Activated CD4-positive, alpha-beta T cell treated with anti-CD3 and anti-CD28 coated beads, Interleukin-2, amount 10 ng/mL, durations not matched to agents 7 days and 5 days (primary cell): ENCODE measurements at regions not wholly inside any gene's neighbourhood (a gene's known extent, or its start where the extent isn't known, plus 50 kb on each side); places are given as distances from the start of the nearest gene placed in this dataset.

Experiments used
- CTCF ChIA-PET: fragments of 350-600 bp; sonication (Branson Sonifier 250); formaldehyde crosslinking; loops from one replicate; lab custom pipeline; 2021; ENCODE audit warnings: antibody characterized with exemption; lab: Charles Lee
- POLR2A ChIA-PET: fragments of 350-600 bp; sonication (Branson Sonifier 250); formaldehyde crosslinking; loops from one replicate; lab custom pipeline; 2021; ENCODE audit warnings: antibody characterized with exemption; lab: Charles Lee
- DNase-seq: peaks from one replicate; pipeline ENCODE4 v3.0.0-alpha.2; 2020
- H3K27ac Mint-ChIP-seq: one replicate; pipeline ENCODE4 v1.8.0; 2021; ENCODE audit warnings: mild to moderate bottlenecking, moderate library complexity, mixed read lengths
- H3K27me3 Mint-ChIP-seq: one replicate; pipeline ENCODE4 v1.8.0; 2021; ENCODE audit warnings: mixed read lengths
- H3K36me3 Mint-ChIP-seq: one replicate; pipeline ENCODE4 v1.8.0; 2021; ENCODE audit warnings: low read depth, mixed read lengths
- H3K4me1 Mint-ChIP-seq: one replicate; pipeline ENCODE4 v1.8.0; 2021; ENCODE audit warnings: mixed read lengths
- H3K4me3 Mint-ChIP-seq: one replicate; pipeline ENCODE4 v1.8.0; 2021; ENCODE audit warnings: mild to moderate bottlenecking, moderate library complexity, mixed read lengths
- H3K9me3 Mint-ChIP-seq: one replicate; pipeline ENCODE4 v1.8.0; 2021; ENCODE audit warnings: mixed read lengths

DNA sequence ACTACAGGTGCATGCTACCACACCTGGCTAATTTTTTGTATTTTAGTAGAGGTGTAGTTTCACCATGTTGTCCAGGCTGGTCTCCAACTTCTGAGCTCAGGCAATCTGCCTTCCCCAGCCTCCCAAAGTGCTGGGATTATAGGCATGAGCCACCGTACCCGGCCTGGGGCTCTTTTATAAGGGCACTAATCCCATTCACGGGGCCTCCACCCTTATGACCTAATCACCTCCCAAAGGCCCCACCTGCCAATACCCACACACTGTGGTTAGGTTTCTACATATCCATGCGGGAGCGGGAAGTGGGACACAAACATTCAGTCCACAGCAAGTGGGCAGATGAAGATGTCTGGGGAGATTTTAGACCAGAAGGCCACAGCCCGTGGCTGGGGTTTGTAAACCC is 164.7 kb upstream of the SH3BP4 start:
- H3K9me3 Mint-ChIP-seq, result peaks cover 14% of the 10 kb centered on the region
- ChIA-PET POLR2A (no interaction called here), CTCF (no interaction called here)
- H3K27ac Mint-ChIP-seq, result no peak overlapping the region
- H3K27me3 Mint-ChIP-seq, result peaks cover 8% of the 10 kb centered on the region
- no peak for DNase-seq
- no peaks in the 10 kb centered on the region for H3K36me3 Mint-ChIP-seq
- H3K4me3 Mint-ChIP-seq, result no peak overlapping the region
- no peaks in the 10 kb centered on the region for H3K4me1 Mint-ChIP-seq

DNA sequence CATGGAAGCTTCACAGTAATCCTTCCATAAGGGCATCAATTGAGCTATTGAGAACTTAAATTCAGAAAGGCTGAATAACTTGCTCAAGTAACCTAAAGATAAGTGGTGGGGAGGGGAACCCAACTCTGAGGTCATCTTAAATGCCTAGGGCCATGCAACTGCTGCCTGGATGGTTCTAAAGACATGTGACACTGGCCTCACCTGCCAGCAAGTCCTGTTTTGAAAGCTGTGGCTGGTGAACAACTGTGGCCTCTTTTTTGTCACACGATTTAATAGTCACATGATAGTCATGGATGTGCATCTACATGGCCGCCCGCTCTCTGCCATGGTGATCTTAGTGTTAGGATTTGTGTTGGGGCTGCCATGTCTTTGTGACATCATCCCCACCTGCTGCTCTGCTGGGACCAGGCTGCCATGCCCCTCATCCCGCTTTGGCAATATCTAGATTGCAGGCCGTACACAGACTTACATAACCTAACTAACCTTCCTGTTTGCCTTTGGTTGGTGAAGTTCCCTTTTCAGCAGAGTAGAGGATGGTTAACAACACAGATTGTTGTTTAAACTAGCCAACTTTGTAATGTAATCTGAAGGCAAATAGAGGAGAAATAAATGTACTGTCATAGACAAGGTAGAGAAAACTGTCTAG is 177.9 kb upstream of the SH3BP4 start:
- H3K9me3 Mint-ChIP-seq, result no peaks in the 10 kb centered on the region

DNA sequence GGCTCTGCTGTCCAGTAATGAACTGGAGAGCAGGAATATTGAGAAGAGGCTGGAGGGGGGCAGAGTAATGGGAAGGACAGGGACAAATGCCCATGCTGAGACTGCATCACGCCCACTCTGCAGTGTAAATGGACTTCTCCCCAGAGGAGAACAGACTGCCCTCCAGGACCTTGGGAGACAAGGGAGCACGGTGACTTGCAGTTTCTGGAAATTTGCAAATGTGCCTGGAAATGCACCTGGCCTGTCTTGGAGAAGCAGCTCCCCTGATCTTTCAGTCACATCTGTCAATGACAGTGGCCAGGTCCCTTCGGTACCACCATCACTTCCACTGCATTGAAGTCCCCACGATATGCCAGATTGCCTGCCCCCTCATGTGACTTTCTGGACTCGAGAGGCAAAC is 178.7 kb upstream of the SH3BP4 start:
- CTCF ChIA-PET, result no interaction called here
- H3K27me3 Mint-ChIP-seq, result peaks cover 5% of the 10 kb centered on the region
- no peaks in the 10 kb centered on the region for H3K36me3 Mint-ChIP-seq
- peaks cover 5% of the 10 kb centered on the region for H3K4me1 Mint-ChIP-seq
- H3K4me3 Mint-ChIP-seq, result no peak overlapping the region
- no peak for DNase-seq
- no peaks in the 10 kb centered on the region for H3K9me3 Mint-ChIP-seq
- no peak overlapping the region for H3K27ac Mint-ChIP-seq
- POLR2A ChIA-PET, result no interaction called here

More for the DNA sequence above, 177.9 kb upstream of the SH3BP4 start:
- Mint-ChIP-seq H3K27me3 (peaks cover 7% of the 10 kb centered on the region), H3K27ac (no peak overlapping the region), H3K4me3 (no peak overlapping the region), H3K4me1 (peaks cover 5% of the 10 kb centered on the region), H3K36me3 (no peaks in the 10 kb centered on the region)
- POLR2A ChIA-PET, result no interaction called here
- DNase-seq, result no peak
- CTCF ChIA-PET, result no interaction called here

DNA sequence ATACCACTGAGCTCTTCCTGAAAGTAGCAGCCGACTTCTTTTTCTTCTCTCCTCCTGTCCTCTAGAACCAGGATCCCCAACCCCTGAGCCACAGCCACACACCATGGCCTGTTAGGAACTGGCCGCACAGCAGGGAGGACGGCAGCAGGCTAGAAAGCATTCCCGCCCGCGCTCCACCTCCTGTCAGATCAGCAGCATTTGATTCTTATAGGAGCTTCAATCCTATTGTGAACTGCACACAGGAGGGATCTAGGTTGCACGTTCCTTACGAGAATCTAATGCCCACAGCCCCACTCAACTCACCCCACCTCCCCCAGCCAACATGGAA is 179.1 kb upstream of the SH3BP4 start:
- peaks cover 5% of the 10 kb centered on the region for H3K27me3 Mint-ChIP-seq
- peaks cover 5% of the 10 kb centered on the region for H3K4me1 Mint-ChIP-seq
- H3K9me3 Mint-ChIP-seq, result no peaks in the 10 kb centered on the region
- no peak overlapping the region for H3K4me3 Mint-ChIP-seq
- H3K36me3 Mint-ChIP-seq, result no peaks in the 10 kb centered on the region
- ChIA-PET CTCF (no interaction called here), POLR2A (no interaction called here)
- DNase-seq, result no peak
- no peak overlapping the region for H3K27ac Mint-ChIP-seq

DNA sequence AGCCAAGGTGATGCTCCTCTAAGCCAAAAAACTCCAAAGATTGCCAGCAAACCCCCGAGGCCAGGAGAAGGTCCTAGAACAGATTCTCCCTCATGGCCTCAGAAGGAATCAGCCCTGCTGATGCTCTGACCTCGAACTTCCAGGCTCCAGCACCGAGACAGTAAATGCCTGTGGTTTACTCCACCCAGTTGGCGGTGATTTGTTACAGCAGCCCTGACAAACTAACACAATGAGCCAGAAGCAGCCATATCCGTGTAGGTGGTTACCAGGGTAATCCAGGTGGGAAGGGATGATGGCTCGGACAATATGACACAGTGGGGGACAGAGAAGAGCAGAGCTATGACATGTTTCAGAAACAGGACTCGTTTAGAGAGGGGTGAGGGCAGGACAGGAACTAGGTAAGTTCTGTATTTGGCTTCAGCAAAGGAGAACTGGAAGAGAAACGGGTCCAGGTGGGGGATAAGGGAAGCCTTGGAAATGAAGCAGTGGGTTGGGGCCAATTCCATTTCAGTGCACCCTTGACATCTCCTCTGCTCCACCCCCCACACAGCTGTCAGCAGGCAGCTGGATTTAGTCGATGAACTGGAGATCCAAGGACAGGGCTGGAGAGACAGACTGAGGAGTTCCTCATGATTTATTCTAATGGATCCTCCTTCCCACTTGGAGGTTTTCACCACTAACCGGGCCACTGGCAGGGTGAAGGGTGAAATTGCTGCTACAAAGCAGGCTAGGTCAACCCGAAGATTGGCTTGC is 179.7 kb upstream of the SH3BP4 start:
- Mint-ChIP-seq H3K27me3 (peaks cover 5% of the 10 kb centered on the region), H3K4me1 (peaks cover 5% of the 10 kb centered on the region), H3K9me3 (no peaks in the 10 kb centered on the region), H3K4me3 (no peak overlapping the region), H3K36me3 (no peaks in the 10 kb centered on the region), H3K27ac (no peak overlapping the region)
- DNase-seq, result no peak
- POLR2A ChIA-PET, result no interaction called here
- CTCF ChIA-PET, result no interaction called here

DNA sequence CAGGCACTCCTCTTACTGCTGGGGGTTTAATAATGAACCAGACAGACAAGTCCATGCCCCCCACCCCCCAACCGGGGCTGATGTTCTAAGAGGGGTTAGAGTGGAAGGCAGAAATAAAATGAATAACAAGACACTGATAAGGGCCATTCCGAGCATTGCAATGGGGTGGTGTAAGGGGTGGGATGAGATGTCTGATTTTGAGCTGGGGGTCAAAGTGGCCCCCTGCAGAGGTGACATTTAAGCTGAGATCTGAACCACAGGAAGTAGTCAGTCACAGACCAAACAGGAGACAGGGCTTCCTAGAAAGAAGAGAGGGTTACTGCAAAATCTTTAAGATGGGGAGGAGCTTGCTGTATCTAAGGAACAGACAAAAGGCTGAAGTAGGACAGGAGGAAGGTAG is 180.6 kb upstream of the SH3BP4 start:
- Mint-ChIP-seq H3K36me3 (no peaks in the 10 kb centered on the region), H3K4me1 (peaks cover 5% of the 10 kb centered on the region), H3K4me3 (no peak overlapping the region), H3K27ac (no peak overlapping the region), H3K9me3 (no peaks in the 10 kb centered on the region), H3K27me3 (peaks cover 5% of the 10 kb centered on the region)
- ChIA-PET POLR2A (no interaction called here), CTCF (no interaction called here)
- DNase-seq, result no peak

DNA sequence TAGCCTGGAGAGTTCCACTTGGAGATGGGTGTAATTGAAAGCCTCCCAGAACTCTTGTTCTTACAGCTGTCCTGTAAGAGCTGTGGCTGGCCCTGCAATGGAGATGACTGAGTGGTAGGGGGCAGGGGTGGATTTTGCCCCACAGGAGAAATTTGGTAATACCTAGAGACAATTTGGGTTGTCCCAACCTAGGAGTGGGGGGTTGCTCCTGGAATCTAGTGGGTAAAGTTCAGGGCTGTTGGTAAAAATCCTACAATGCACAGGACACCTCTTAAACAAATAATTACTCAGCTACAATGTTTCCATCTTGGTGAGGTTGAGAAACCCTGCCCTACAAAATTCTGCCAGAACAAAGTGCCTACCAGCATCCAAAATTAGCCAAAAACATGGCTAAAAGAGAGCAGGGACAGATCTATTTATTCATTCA is 181.1 kb upstream of the SH3BP4 start:
- DNase-seq, result no peak
- peaks cover 5% of the 10 kb centered on the region for H3K4me1 Mint-ChIP-seq
- H3K4me3 Mint-ChIP-seq, result no peak overlapping the region
- H3K27ac Mint-ChIP-seq, result no peak overlapping the region
- H3K9me3 Mint-ChIP-seq, result no peaks in the 10 kb centered on the region
- CTCF ChIA-PET, result no interaction called here
- POLR2A ChIA-PET, result no interaction called here
- H3K27me3 Mint-ChIP-seq, result peaks cover 5% of the 10 kb centered on the region
- H3K36me3 Mint-ChIP-seq, result no peaks in the 10 kb centered on the region

DNA sequence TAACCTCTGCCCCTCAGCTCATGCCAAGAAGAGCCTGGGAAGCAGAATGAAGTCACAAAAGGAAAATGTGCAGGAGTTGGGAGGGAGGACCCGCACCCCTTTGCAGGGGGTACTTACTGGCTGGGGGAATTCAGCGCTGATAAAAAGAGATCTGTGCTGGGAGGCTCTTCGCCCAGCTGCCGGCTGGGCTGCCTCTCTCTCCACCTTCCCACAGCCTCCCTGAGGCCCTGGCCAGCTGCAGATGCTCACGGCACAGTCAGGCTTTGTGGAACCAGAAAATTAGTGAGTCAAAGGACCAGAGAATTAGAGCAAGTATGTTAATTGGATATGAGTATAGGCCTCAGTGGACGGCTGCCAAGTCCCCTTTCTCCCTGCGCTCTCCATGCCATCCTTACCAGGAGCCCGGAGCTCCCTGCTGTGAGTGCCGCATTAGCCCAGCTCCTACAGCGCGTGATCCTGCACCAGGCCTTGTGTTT is 181.7 kb upstream of the SH3BP4 start:
- no peak for DNase-seq
- Mint-ChIP-seq H3K27ac (no peak overlapping the region), H3K4me3 (no peak overlapping the region), H3K9me3 (no peaks in the 10 kb centered on the region), H3K4me1 (peaks cover 5% of the 10 kb centered on the region), H3K27me3 (peaks cover 5% of the 10 kb centered on the region), H3K36me3 (no peaks in the 10 kb centered on the region)
- ChIA-PET POLR2A (no interaction called here), CTCF (no interaction called here)

DNA sequence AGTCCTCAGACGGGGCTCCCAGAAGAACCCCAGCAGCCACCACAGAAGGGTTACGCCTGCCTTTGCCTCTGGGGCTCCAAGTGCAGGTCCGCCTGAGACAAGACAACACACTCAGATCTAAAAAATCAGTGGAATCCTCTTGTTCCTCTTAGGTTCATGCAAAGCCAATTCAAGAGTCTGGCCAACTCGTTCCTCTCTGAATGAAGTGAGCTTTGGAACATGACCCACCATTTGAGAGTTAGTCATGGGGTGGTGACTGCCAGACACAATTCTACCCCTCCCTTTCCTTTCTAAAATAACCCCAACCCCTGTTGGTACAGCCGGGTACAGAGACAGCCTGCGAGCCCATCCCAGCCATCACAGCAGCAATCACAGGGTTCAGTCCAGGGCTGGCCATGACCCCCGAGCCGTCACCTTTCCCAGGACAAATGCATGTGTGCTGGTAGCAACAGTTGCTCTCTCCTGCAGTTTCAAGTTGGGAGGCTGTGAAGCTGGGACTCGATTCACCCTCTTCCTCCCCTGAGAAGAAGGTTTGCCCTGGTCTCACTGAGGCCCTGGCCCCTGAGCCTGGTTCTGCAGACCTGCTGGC is 183.1 kb upstream of the SH3BP4 start:
- H3K27me3 Mint-ChIP-seq, result peaks cover 5% of the 10 kb centered on the region
- H3K9me3 Mint-ChIP-seq, result no peaks in the 10 kb centered on the region
- POLR2A ChIA-PET, result no interaction called here
- H3K36me3 Mint-ChIP-seq, result no peaks in the 10 kb centered on the region
- peaks cover 5% of the 10 kb centered on the region for H3K4me1 Mint-ChIP-seq
- CTCF ChIA-PET, result no interaction called here
- DNase-seq, result no peak
- no peak overlapping the region for H3K4me3 Mint-ChIP-seq
- H3K27ac Mint-ChIP-seq, result no peak overlapping the region

DNA sequence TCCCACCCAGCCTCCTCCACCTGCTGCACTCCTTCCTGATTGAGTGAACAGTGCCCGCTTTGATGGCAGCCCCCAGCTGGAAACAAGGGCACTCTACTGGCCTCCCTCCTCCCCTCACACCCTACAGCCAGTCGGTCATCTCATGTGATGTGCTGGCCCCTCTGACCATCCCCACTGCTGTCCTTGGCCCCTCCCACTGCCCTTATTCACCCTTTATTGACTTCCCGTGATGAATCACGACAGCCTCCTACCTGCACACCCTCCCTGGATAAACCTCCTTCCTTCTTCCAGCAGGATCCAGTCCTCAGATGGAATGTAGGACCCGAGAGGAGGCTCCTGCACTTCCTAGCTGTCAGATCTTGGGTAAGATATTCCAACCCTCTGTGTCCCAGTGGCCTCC is 186.5 kb upstream of the SH3BP4 start:
- ChIA-PET CTCF (no interaction called here), POLR2A (no interaction called here)
- no peaks in the 10 kb centered on the region for H3K4me1 Mint-ChIP-seq
- H3K27me3 Mint-ChIP-seq, result no peaks in the 10 kb centered on the region
- H3K9me3 Mint-ChIP-seq, result no peaks in the 10 kb centered on the region
- H3K36me3 Mint-ChIP-seq, result no peaks in the 10 kb centered on the region
- no peak overlapping the region for H3K4me3 Mint-ChIP-seq
- DNase-seq, result no peak
- no peak overlapping the region for H3K27ac Mint-ChIP-seq

DNA sequence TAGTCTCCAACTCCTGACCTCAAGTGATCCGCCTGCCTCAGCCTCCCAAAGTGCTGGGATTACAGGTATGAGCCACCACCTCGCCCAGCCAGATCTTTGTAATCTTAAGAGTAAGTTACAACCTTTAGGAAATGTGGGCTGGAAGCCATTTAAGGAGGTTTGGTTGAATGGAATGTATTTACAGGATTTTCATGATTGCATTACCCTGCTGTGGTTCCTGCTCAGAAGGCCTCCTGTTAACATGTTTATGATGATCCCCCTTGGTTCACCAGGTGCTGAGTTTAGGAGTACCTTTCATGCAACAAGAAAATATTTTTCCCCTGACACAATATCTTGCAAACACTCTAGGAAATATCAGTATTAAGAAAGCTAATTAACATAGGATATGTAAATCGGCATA is 187.4 kb upstream of the SH3BP4 start:
- POLR2A ChIA-PET, result no interaction called here
- H3K27me3 Mint-ChIP-seq, result no peaks in the 10 kb centered on the region
- H3K27ac Mint-ChIP-seq, result no peak overlapping the region
- CTCF ChIA-PET, result no interaction called here
- DNase-seq, result no peak
- H3K9me3 Mint-ChIP-seq, result no peaks in the 10 kb centered on the region
- no peaks in the 10 kb centered on the region for H3K4me1 Mint-ChIP-seq
- H3K36me3 Mint-ChIP-seq, result no peaks in the 10 kb centered on the region
- H3K4me3 Mint-ChIP-seq, result no peak overlapping the region

DNA sequence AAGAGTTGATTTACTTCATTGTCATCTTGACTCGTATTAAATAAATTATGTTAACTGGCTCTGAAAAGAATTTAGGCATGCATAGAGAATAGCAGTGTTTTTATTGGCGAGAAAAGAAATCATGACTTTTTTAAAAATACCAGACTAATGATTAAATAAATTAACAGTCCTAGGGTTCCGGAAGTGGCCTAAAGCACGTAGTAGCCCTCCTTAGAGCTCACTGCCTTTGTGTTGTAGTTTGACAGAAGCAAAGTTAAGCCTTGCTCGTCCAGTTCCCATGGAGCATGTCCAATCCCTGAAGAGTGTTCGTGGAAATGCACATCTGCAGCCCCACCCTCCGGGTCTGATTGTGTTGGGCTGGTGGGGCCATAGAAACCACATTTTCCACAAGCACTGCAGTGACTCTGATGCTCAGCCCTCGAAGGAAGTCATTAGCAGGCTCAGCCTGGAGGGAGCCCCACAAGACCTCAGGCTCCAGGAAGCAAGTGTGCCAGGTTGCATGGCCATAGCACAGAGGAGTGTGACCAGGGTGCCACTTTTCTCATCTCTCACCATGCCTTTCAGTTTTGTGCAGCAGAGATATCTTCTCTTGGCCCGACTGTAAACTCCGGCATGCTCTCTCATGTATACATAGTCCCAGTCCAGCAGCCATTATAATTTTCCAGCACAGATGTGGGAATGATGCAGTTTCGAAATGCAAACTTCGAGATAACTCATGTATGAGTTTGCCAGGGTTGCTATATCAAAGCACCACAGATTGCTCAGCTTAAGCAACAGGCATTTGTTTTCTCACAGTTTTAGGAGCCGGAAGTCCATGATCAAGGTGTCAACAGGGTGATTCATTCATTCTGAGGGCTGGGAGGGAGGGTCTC is 188.6 kb upstream of the SH3BP4 start:
- Mint-ChIP-seq H3K36me3 (no peaks in the 10 kb centered on the region), H3K27ac (no peak overlapping the region), H3K27me3 (peaks cover 4% of the 10 kb centered on the region), H3K4me1 (no peaks in the 10 kb centered on the region), H3K9me3 (no peaks in the 10 kb centered on the region), H3K4me3 (no peak overlapping the region)
- ChIA-PET CTCF (interaction anchor here (0.7 kb wide), 1 partner anchor 16 kb away, joined by 3 read pairs; no protein-coding TSS in a partner anchor), POLR2A (no interaction called here)
- no peak for DNase-seq

DNA sequence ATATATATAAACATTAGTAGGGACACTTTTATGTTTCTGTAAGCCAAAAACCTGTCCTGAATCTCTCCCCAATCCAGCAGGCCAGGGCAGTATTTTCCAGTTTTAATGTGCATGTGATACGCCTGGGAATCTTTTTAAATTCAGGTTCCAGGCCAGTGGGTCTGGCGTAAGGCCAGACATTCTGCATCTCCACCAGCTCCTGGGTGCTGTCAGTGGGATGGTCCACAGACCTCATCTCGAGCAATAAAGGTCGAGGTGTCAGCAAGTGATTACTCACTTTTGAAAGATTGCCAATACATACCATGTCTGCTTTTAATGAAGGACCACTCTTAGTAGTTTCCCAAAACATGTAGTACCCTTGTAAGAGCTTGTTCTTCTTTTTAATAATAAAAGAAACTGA is 189.9 kb upstream of the SH3BP4 start:
- ChIA-PET POLR2A (no interaction called here), CTCF (no interaction called here)
- Mint-ChIP-seq H3K4me1 (no peaks in the 10 kb centered on the region), H3K27me3 (peaks cover 4% of the 10 kb centered on the region), H3K27ac (no peak overlapping the region), H3K36me3 (no peaks in the 10 kb centered on the region), H3K4me3 (no peak overlapping the region), H3K9me3 (no peaks in the 10 kb centered on the region)
- DNase-seq, result no peak
